GM13977 (cell line): ENCODE measurements at regions not wholly inside any gene's neighbourhood (a gene's known extent, or its start where the extent isn't known, plus 50 kb on each side); places are given as distances from the start of the nearest gene placed in this dataset.

Source experiments
- DNase-seq: peaks from one replicate; pipeline ENCODE4 v3.0.0; 2012; ENCODE audit warnings: low spot score
- CTCF ChIP-seq: IDR thresholded peaks from 2 replicates; pipeline ENCODE4 v1.5.1; 2012; ENCODE audit warnings: mild to moderate bottlenecking, control low read depth; ENCODE audit not compliant: insufficient read depth; ENCODE audit errors: extremely low read depth, missing control alignments
- in situ Hi-C: fragments of 300-500 bp; cut with MboI; formaldehyde crosslinking; loops from one replicate; pipeline ENCODE4 v1.12.0; 2022; ENCODE audit warnings: low sequenced_read_pairs, low pct_unique_long_range_greater_than_20kb, mixed read lengths, inconsistent platforms; ENCODE audit not compliant: unreplicated experiment

GRCh38 chr5:96045888-96046287, 84.2 kb upstream of the ELL2 start:
- in situ Hi-C loops, result no loop called here
- no peak for TF ChIP-seq CTCF
- DNase-seq, result no peak

DNA sequence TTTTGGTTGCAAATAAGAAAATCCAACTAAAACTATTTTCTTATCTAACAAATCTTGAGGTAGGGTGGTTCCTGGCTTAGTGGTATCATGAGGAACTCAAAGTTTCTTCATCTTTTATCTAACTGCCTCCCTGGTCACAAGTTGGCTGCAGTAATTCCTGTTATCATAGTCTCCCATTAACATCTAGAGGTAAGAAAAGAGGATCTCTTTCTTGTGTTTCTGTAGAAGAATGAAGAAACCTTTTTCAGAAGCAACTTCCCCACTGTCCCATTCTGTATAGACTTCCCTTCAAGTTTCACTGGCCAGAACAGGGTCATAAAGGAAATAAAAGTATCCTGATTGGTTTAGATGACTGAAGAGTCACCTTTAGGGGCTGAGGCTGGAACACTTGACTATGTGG, 81.8 kb upstream of the ELL2 start:
- TF ChIP-seq CTCF, result no peak
- DNase-seq, result no peak
- in situ Hi-C loops, result no loop called here

- in situ Hi-C loops, result no loop called here
- TF ChIP-seq CTCF, result no peak
- DNase-seq, result no peak
Measured at GRCh38 chr5:96037128-96037527, 75.5 kb upstream of the ELL2 start.

GRCh38 chr5:96036301-96036700, 74.7 kb upstream of the ELL2 start:
- DNase-seq, result no peak
- in situ Hi-C loops, result no loop called here
- no peak for TF ChIP-seq CTCF

DNA sequence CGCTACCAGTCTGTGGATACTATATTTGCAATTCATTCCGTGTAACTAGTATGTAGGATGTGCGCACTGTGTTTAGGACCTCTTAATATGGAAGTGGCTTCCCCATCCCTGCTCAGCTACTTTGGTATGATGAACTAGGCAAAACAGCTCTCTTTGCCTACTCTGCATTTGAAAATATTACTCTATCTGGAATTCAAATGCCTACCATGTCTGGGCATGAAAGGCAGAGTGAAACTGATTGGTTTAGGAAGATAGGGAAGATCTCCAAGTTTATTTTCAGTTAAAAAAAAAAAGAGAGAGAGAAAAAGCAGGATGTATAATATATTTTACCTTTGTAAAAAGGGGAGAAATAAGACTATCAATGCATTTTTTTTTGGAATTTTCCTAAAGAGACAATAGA, 74.1 kb upstream of the ELL2 start:
- no peak for TF ChIP-seq CTCF
- in situ Hi-C loops, result no loop called here
- no peak for DNase-seq

GRCh38 chr5:96033116-96033515, 71.5 kb upstream of the ELL2 start:
- no peak for DNase-seq
- TF ChIP-seq CTCF, result no peak
- in situ Hi-C loops, result no loop called here

- no peak for TF ChIP-seq CTCF
- in situ Hi-C loops, result no loop called here
- no peak for DNase-seq
Measured at GRCh38 chr5:96031811-96032261, 70.2 kb upstream of the ELL2 start.
